Gastroesophageal sphincter (tissue), 3 donors: ENCODE measurements at regions not wholly inside any gene's neighbourhood (a gene's known extent, or its start where the extent isn't known, plus 50 kb on each side); places are given as distances from the start of the nearest gene placed in this dataset.

Experiments
- POLR2A ChIP-seq, 2 donors: fragments of 450-650 bp; IDR thresholded peaks; one replicate each; pipeline ENCODE4 v1.6.1; 2017; ENCODE audit warnings: antibody characterized with exemption in 2 of 2, mild to moderate bottlenecking in 2 of 2, moderate library complexity in 1 of 2
- POLR2AphosphoS5 ChIP-seq: sonication (generic); formaldehyde crosslinking; IDR thresholded peaks from one replicate; pipeline ENCODE4 v1.6.1; 2017; ENCODE audit warnings: antibody characterized with exemption
- TF ChIP-seq, protein P1 (sequence below), 4 experiments: fragments of 200-600 bp in 2 of 4; fragments of 450-650 bp in 2 of 4; sonication (generic) in 1 of 4; IDR thresholded peaks; one replicate each; pipeline ENCODE4 v1.5.1; 2017 to 2019; ENCODE audit warnings: antibody characterized with exemption in 4 of 4, mild to moderate bottlenecking in 2 of 4, moderate library complexity in 2 of 4

GRCh38 chr10:125262920-125263319, 102.6 kb upstream of the CTBP2 start:
- TF ChIP-seq POLR2A (IDR thresholded peaks at IDR 0.05), result no peak
- TF ChIP-seq, protein P1, sequence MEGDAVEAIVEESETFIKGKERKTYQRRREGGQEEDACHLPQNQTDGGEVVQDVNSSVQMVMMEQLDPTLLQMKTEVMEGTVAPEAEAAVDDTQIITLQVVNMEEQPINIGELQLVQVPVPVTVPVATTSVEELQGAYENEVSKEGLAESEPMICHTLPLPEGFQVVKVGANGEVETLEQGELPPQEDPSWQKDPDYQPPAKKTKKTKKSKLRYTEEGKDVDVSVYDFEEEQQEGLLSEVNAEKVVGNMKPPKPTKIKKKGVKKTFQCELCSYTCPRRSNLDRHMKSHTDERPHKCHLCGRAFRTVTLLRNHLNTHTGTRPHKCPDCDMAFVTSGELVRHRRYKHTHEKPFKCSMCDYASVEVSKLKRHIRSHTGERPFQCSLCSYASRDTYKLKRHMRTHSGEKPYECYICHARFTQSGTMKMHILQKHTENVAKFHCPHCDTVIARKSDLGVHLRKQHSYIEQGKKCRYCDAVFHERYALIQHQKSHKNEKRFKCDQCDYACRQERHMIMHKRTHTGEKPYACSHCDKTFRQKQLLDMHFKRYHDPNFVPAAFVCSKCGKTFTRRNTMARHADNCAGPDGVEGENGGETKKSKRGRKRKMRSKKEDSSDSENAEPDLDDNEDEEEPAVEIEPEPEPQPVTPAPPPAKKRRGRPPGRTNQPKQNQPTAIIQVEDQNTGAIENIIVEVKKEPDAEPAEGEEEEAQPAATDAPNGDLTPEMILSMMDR (IDR thresholded peaks at IDR 0.05), result no peak
- TF ChIP-seq POLR2AphosphoS5, result no peak
